CD4-positive, alpha-beta T cell (primary cell): ENCODE measurements at regions not wholly inside any gene's neighbourhood (a gene's known extent, or its start where the extent isn't known, plus 50 kb on each side); places are given as distances from the start of the nearest gene placed in this dataset.

Experiments used
- ATAC-seq: fragments of 200-7000 bp; cut with Tn5 transposase; one replicate; pipeline ENCODE4 v1.10.0; 2022; ENCODE audit warnings: mild to moderate bottlenecking; ENCODE audit not compliant: poor library complexity
- CTCF ChIA-PET: fragments of 350-600 bp; sonication (Branson Sonifier 250); formaldehyde crosslinking; loops from one replicate; lab custom pipeline; 2021; ENCODE audit warnings: antibody characterized with exemption, inconsistent platforms; lab: Charles Lee
- POLR2A ChIA-PET: fragments of 350-600 bp; sonication (Branson Sonifier 250); formaldehyde crosslinking; loops from one replicate; lab custom pipeline; 2021; ENCODE audit warnings: antibody characterized with exemption, inconsistent platforms; lab: Charles Lee
- DNase-seq, 14 experiments: peaks; one replicate each; pipeline ENCODE4 v3.0.0-alpha.2; 2013 to 2020; ENCODE audit warnings: mixed read lengths in 2 of 14
- H3K27ac ChIP-seq, 2 donors: one replicate each; pipeline versions ENCODE4 v1.5.1 to v1.7.0; 2013; ENCODE audit warnings: low read length in 2 of 2, low read depth in 1 of 2, mild to moderate bottlenecking in 1 of 2
- H3K27me3 ChIP-seq, 2 experiments: 1 replicate in 1 of 2; 2 replicates in 1 of 2; pipeline versions ENCODE4 v1.6.1 to v1.7.0; 2013; ENCODE audit warnings: low read length in 2 of 2, control low read depth in 1 of 2, mild to moderate bottlenecking in 1 of 2, moderate library complexity in 1 of 2; ENCODE audit not compliant: insufficient read depth in 2 of 2, control insufficient read depth in 1 of 2
- H3K36me3 ChIP-seq: one replicate; pipeline ENCODE4 v1.6.1; 2013; ENCODE audit warnings: low read length, control low read depth; ENCODE audit not compliant: insufficient read depth
- H3K4me1 ChIP-seq: one replicate; pipeline ENCODE4 v1.6.1; 2013; ENCODE audit warnings: low read length, control low read depth; ENCODE audit not compliant: insufficient read depth
- H3K4me3 ChIP-seq: one replicate; pipeline ENCODE4 v1.5.1; 2013; ENCODE audit warnings: mild to moderate bottlenecking, low read length, moderate library complexity
- H3K9me3 ChIP-seq, 2 experiments: 1 replicate in 1 of 2; 2 replicates in 1 of 2; pipeline versions ENCODE4 v1.6.1 to v1.7.0; 2013; ENCODE audit warnings: low read length in 2 of 2, mild to moderate bottlenecking in 2 of 2, control low read depth in 1 of 2, moderate library complexity in 1 of 2; ENCODE audit not compliant: control insufficient read depth in 1 of 2, insufficient read depth in 1 of 2
- H3K27ac Mint-ChIP-seq: one replicate; pipeline ENCODE4 v1.8.0; 2020; ENCODE audit warnings: mixed read lengths
- H3K27me3 Mint-ChIP-seq: one replicate; pipeline ENCODE4 v1.8.0; 2021; ENCODE audit warnings: mixed read lengths
- H3K36me3 Mint-ChIP-seq: one replicate; pipeline ENCODE4 v1.8.0; 2021; ENCODE audit warnings: low read depth, mixed read lengths
- H3K4me1 Mint-ChIP-seq: one replicate; pipeline ENCODE4 v1.8.0; 2021; ENCODE audit warnings: low read depth, mixed read lengths
- H3K4me3 Mint-ChIP-seq: one replicate; pipeline ENCODE4 v1.8.0; 2020; ENCODE audit warnings: mild to moderate bottlenecking, mixed read lengths
- H3K9me3 Mint-ChIP-seq: one replicate; pipeline ENCODE4 v1.8.0; 2020; ENCODE audit warnings: mixed read lengths
- CTCF ChIP-seq: fragments of 200-600 bp; IDR thresholded peaks from one replicate; pipeline ENCODE4 v1.8.0; 2022; ENCODE audit warnings: antibody characterized with exemption, mild to moderate bottlenecking
- intact Hi-C, 2 experiments: fragments of 100-400 bp; cut with DNase I in 1 of 2; cut with micrococcal nuclease in 1 of 2; formaldehyde crosslinking; loops; one replicate each; pipeline versions ENCODE4 v1.15.1 to v1.9.0; 2023 to 2025; cut with DNase I, micrococcal nuclease

- TF ChIP-seq CTCF, result no peak
- peaks cover 0 to 5% of the 10 kb centered on the region in 2 experiments for H3K9me3 ChIP-seq
- Mint-ChIP-seq H3K4me1 (no peaks in the 10 kb centered on the region), H3K36me3 (no peaks in the 10 kb centered on the region), H3K27ac (no peak overlapping the region), H3K27me3 (no peaks in the 10 kb centered on the region), H3K9me3 (no peaks in the 10 kb centered on the region), H3K4me3 (no peak overlapping the region)
- no peaks in the 10 kb centered on the region for H3K27me3 ChIP-seq
- intact Hi-C loops, result no loop called here
- no peak for DNase-seq
- H3K4me1 ChIP-seq, result no peaks in the 10 kb centered on the region
- ChIA-PET POLR2A (no interaction called here), CTCF (no interaction called here)
- H3K27ac ChIP-seq, result no peak overlapping the region
- no peaks in the 10 kb centered on the region for H3K36me3 ChIP-seq
- no peak overlapping the region for H3K4me3 ChIP-seq
- ATAC-seq, result no peak
Observed at GRCh38 chr2:180406687-180407086, 399.6 kb upstream of the CWC22 start.

DNA sequence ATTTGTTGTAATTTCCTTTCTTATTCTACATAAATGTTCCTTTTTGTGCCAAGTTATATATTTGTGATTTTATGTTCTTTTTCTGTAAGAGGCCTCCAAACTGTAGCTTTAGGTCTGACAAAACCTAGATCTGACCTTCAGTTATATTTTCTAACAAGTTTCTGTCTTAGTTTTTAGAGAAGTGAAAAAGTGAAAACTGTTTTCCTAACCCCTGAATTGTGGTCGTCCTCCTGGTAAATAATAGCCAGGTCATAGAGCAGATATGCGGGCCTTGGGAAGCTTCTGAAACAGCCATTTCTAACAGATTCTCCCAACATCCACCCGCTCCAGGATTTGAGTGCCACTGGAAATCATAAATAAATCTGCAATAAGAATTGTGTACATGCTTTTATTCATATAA is 398.4 kb upstream of the CWC22 start:
- Histone ChIP-seq H3K36me3 (no peaks in the 10 kb centered on the region), H3K27me3 (no peaks in the 10 kb centered on the region), H3K9me3 (peaks cover 0 to 5% of the 10 kb centered on the region in 2 experiments), H3K4me3 (no peak overlapping the region), H3K27ac (no peak overlapping the region), H3K4me1 (no peaks in the 10 kb centered on the region)
- no peaks in the 10 kb centered on the region for H3K36me3 Mint-ChIP-seq
- peaks cover 2% of the 10 kb centered on the region for H3K9me3 Mint-ChIP-seq
- no peak overlapping the region for H3K4me3 Mint-ChIP-seq
- H3K4me1 Mint-ChIP-seq, result no peaks in the 10 kb centered on the region
- CTCF ChIA-PET, result no interaction called here
- H3K27me3 Mint-ChIP-seq, result no peaks in the 10 kb centered on the region
- POLR2A ChIA-PET, result no interaction called here
- intact Hi-C loops, result no loop called here
- H3K27ac Mint-ChIP-seq, result no peak overlapping the region
- DNase-seq (no peak), ATAC-seq (no peak)
- no peak for TF ChIP-seq CTCF

DNA sequence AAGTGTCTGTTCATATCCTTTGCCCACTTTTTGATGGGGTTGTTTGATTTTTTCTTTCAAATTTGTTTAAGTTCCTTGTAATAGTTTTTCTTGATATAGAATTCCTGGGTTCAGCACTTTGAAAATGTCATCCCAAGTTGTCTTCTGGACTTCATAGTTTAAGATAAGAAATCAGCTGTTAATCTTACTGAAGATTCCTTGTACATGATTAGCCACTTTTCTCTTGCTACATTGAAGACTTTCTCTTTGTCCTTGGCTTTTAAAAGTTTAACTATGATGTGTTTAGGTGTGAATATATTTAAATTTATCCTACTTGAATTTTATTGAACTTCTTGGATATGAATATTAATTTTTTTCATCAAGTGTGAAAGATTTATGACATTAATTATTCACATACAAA is 387.2 kb upstream of the CWC22 start:
- Mint-ChIP-seq H3K27me3 (no peaks in the 10 kb centered on the region), H3K4me3 (no peak overlapping the region), H3K36me3 (no peaks in the 10 kb centered on the region), H3K9me3 (peaks cover 4% of the 10 kb centered on the region), H3K4me1 (no peaks in the 10 kb centered on the region), H3K27ac (no peak overlapping the region)
- no peak for DNase-seq
- TF ChIP-seq CTCF, result no peak
- Histone ChIP-seq H3K4me1 (no peaks in the 10 kb centered on the region), H3K27me3 (no peaks in the 10 kb centered on the region), H3K36me3 (no peaks in the 10 kb centered on the region), H3K9me3 (peaks cover 0 to under 1% of the 10 kb centered on the region in 2 experiments), H3K4me3 (no peak overlapping the region), H3K27ac (no peak overlapping the region)
- CTCF ChIA-PET, result no interaction called here
- no peak for ATAC-seq
- POLR2A ChIA-PET, result no interaction called here
- intact Hi-C loops, result no loop called here
